Ectodermal cell (in vitro differentiated cells): ENCODE measurements at regions not wholly inside any gene's neighbourhood (a gene's known extent, or its start where the extent isn't known, plus 50 kb on each side); places are given as distances from the start of the nearest gene placed in this dataset.

Experiments
- H3K27ac ChIP-seq: 2 replicates; pipeline ENCODE4 v1.7.0; 2013; ENCODE audit warnings: mild to moderate bottlenecking, low read depth, low read length; ENCODE audit not compliant: insufficient read depth, poor library complexity, severe bottlenecking
- H3K27me3 ChIP-seq: 2 replicates; pipeline ENCODE4 v1.7.0; 2013; ENCODE audit warnings: mild to moderate bottlenecking, low read length; ENCODE audit not compliant: insufficient read depth, control insufficient read depth, poor library complexity, severe bottlenecking
- H3K36me3 ChIP-seq: one replicate; pipeline ENCODE4 v1.7.0; 2013; ENCODE audit warnings: low read length; ENCODE audit not compliant: control insufficient read depth, insufficient read depth
- H3K4me1 ChIP-seq: one replicate; pipeline ENCODE4 v1.7.0; 2013; ENCODE audit warnings: low read length; ENCODE audit not compliant: control insufficient read depth, insufficient read depth
- H3K4me3 ChIP-seq: 2 replicates; pipeline ENCODE4 v1.7.0; 2013; ENCODE audit warnings: low read depth, low read length, control low read depth; ENCODE audit not compliant: insufficient read depth
- H3K9me3 ChIP-seq: 2 replicates; pipeline ENCODE4 v1.7.0; 2013; ENCODE audit warnings: mild to moderate bottlenecking, low read length, moderate library complexity; ENCODE audit not compliant: control insufficient read depth
- WGBS, 2 experiments: methylation state at CpG; one replicate each; pipeline ENCODE4 v1.1.7; 2013; ENCODE audit warnings: missing lambda C conversion rate in 2 of 2; 5-methylcytosine and 5-hydroxymethylcytosine counted together

DNA sequence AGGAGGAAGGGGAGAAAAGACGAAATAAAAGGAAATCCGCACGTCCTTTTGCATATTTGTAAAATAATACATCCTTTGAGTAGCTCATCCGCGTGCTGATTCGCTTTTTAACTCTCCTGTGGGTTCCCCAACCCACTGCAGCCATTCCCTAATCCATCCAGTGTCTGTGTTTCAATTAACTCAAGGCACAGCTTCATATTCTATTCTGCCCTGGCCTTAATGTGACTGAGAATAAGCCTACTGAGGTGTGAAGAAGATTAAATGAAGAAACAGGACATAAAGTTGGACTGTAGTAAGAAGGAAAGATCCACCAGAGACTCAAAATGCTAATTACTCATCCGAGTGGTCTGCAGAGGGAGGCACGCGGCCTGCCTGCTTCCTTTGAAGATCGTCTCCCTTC lies 161.4 kb upstream of the SH3BP4 start:
- H3K36me3 ChIP-seq, result no peaks in the 10 kb centered on the region
- WGBS, 2 experiments, result 94% methylated on average over 9 to 10 of the region's 10 CpGs
- H3K4me3 ChIP-seq, result no peak overlapping the region
- no peaks in the 10 kb centered on the region for H3K9me3 ChIP-seq
- no peaks in the 10 kb centered on the region for H3K27me3 ChIP-seq
- peaks cover 17% of the 10 kb centered on the region for H3K4me1 ChIP-seq
- no peak overlapping the region for H3K27ac ChIP-seq

DNA sequence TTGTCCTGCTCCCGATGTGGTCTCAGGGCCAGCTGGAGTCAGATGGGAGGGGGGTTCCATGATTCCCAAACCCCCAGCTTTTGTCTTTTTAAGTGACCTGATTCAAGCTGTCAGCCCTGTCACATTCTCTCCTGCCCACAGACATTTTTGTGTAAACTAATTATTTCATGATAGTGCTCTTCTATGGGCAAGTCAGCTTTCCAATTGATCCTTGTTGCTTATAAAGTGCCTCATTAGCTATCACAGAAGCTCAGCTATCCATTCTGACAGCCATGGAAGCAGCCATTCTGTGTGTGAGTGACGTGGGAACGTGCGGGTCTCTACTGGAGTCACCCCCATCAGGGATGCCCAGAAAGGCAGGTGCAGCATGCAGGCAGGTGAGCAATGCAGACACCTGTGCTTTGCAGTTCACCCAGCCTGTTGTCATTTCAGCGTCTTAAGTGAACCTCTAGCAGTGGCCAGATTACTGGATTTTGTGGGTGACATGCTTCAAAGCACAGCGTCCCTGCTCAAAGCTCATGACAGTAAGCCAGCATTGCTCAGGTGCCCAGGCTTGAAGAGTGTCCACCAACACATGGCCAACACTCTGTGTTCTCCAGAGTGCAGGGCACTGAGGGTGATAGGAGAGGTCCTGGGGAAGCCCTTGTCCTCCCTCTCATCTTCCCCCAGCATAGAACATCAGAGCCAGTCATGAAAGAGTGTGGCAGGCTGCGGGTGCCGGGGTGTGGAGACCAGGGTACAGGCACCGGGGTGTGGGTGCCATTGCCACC lies 162.1 kb upstream of the SH3BP4 start:
- no peaks in the 10 kb centered on the region for H3K27me3 ChIP-seq
- 93 to 94% methylated on average over 9 of the region's 9 CpGs for WGBS, 2 experiments
- H3K4me3 ChIP-seq, result no peak overlapping the region
- H3K36me3 ChIP-seq, result no peaks in the 10 kb centered on the region
- no peak overlapping the region for H3K27ac ChIP-seq
- H3K4me1 ChIP-seq, result peaks cover 16% of the 10 kb centered on the region
- no peaks in the 10 kb centered on the region for H3K9me3 ChIP-seq

- Histone ChIP-seq H3K9me3 (no peaks in the 10 kb centered on the region), H3K27ac (no peak overlapping the region), H3K27me3 (no peaks in the 10 kb centered on the region), H3K36me3 (no peaks in the 10 kb centered on the region), H3K4me3 (no peak overlapping the region), H3K4me1 (peaks cover 16% of the 10 kb centered on the region)
- 83% methylated on average over 4 of the region's 4 CpGs for whole genome bisulfite sequencing, 2 experiments
Observed at GRCh38 chr2:234788841-234789240, 163.0 kb upstream of the SH3BP4 start.

DNA sequence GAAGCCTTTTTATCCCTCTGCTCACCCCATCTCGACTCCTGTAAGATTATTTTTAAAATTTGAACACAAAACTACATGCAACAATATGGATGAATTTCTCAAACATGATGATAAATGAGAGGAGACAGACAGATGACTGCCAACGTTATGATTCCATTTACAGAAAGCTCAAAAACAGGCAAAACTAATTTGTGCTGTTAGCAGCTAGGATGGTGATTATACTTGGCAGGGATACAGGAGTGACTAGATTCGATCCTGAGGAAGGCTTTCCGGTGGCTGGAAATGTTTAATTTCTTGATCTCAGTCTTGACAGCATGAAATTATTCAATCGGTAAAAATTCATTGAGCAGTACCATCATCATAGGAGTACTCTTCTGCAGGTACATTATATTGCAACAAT lies 163.4 kb upstream of the SH3BP4 start:
- Histone ChIP-seq H3K9me3 (no peaks in the 10 kb centered on the region), H3K36me3 (no peaks in the 10 kb centered on the region), H3K4me1 (peaks cover 16% of the 10 kb centered on the region), H3K27me3 (no peaks in the 10 kb centered on the region), H3K4me3 (no peak overlapping the region), H3K27ac (no peak overlapping the region)
- 96 to 97% methylated on average over 4 to 5 of the region's 5 CpGs for WGBS, 2 experiments

GRCh38 chr2:234787114-234787513 lies 164.7 kb upstream of the SH3BP4 start:
- Histone ChIP-seq H3K36me3 (no peaks in the 10 kb centered on the region), H3K4me3 (no peak overlapping the region), H3K9me3 (no peaks in the 10 kb centered on the region), H3K27me3 (no peaks in the 10 kb centered on the region), H3K27ac (no peak overlapping the region), H3K4me1 (peaks cover 6% of the 10 kb centered on the region)
- WGBS, 2 experiments, result 79% methylated on average over 6 of the region's 6 CpGs

GRCh38 chr2:234773764-234774409 lies 177.9 kb upstream of the SH3BP4 start:
- Histone ChIP-seq H3K9me3 (no peaks in the 10 kb centered on the region), H3K27ac (no peak overlapping the region), H3K4me3 (no peak overlapping the region), H3K4me1 (peaks cover 39% of the 10 kb centered on the region), H3K27me3 (no peaks in the 10 kb centered on the region), H3K36me3 (no peaks in the 10 kb centered on the region)
- 80 to 89% methylated on average over 5 of the region's 5 CpGs for WGBS, 2 experiments

GRCh38 chr2:234773129-234773528 lies 178.7 kb upstream of the SH3BP4 start:
- 92 to 94% methylated on average over 5 of the region's 5 CpGs for WGBS, 2 experiments
- Histone ChIP-seq H3K4me3 (no peak overlapping the region), H3K27ac (no peak overlapping the region), H3K4me1 (peaks cover 39% of the 10 kb centered on the region), H3K36me3 (no peaks in the 10 kb centered on the region), H3K9me3 (no peaks in the 10 kb centered on the region), H3K27me3 (no peaks in the 10 kb centered on the region)

GRCh38 chr2:234772733-234773060 lies 179.1 kb upstream of the SH3BP4 start:
- Histone ChIP-seq H3K4me1 (peaks cover 39% of the 10 kb centered on the region), H3K27ac (no peak overlapping the region)
- WGBS, 2 experiments, result 60% methylated on average over 8 of the region's 8 CpGs

GRCh38 chr2:234771980-234772732 lies 179.7 kb upstream of the SH3BP4 start:
- Histone ChIP-seq H3K27ac (no peak overlapping the region), H3K9me3 (no peaks in the 10 kb centered on the region), H3K4me3 (no peak overlapping the region), H3K27me3 (no peaks in the 10 kb centered on the region), H3K4me1 (peaks cover 39% of the 10 kb centered on the region), H3K36me3 (no peaks in the 10 kb centered on the region)
- 90 to 91% methylated on average over 11 of the region's 11 CpGs for WGBS, 2 experiments

More at GRCh38 chr2:234772733-234773060, 179.1 kb upstream of the SH3BP4 start:
- Histone ChIP-seq H3K36me3 (no peaks in the 10 kb centered on the region), H3K9me3 (no peaks in the 10 kb centered on the region), H3K4me3 (no peak overlapping the region), H3K27me3 (no peaks in the 10 kb centered on the region)

DNA sequence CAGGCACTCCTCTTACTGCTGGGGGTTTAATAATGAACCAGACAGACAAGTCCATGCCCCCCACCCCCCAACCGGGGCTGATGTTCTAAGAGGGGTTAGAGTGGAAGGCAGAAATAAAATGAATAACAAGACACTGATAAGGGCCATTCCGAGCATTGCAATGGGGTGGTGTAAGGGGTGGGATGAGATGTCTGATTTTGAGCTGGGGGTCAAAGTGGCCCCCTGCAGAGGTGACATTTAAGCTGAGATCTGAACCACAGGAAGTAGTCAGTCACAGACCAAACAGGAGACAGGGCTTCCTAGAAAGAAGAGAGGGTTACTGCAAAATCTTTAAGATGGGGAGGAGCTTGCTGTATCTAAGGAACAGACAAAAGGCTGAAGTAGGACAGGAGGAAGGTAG lies 180.6 kb upstream of the SH3BP4 start:
- no peaks in the 10 kb centered on the region for H3K27me3 ChIP-seq
- H3K4me3 ChIP-seq, result no peak overlapping the region
- no peak overlapping the region for H3K27ac ChIP-seq
- H3K36me3 ChIP-seq, result no peaks in the 10 kb centered on the region
- 84 to 93% methylated on average over 2 of the region's 2 CpGs for WGBS, 2 experiments
- peaks cover 39% of the 10 kb centered on the region for H3K4me1 ChIP-seq
- H3K9me3 ChIP-seq, result no peaks in the 10 kb centered on the region
